ENCODE measurements at regions not wholly inside any gene's neighbourhood (a gene's known extent, or its start where the extent isn't known, plus 50 kb on each side); places are given as distances from the start of the nearest gene placed in this dataset.

- no peak for TF ChIP-seq CTCF (IDR thresholded peaks at IDR 0.05)
- no peak for DNase-seq (ENCODE audit: low spot score in 2 of 2)
- Histone ChIP-seq H3K36me3 (no peaks in the 10 kb centered on the region), H3K4me1 (no peaks in the 10 kb centered on the region), H3K4me3 (no peak overlapping the region), H3K27ac (no peak overlapping the region), H3K27me3 (no peaks in the 10 kb centered on the region), H3K9me3 (no peaks in the 10 kb centered on the region)
- intact Hi-C loops (cut with DNase I), result loop anchor here (10.0 kb wide), 1 partner anchor 212 kb away; the partner anchor contains the start of gene COX20
Measured at GRCh38 chr1:245046769-245047168, 108.0 kb upstream of the KIF26B start.

GRCh38 chr1:245046315-245046714, 108.5 kb upstream of the KIF26B start:
- no peaks in the 10 kb centered on the region for H3K9me3 ChIP-seq
- H3K4me1 ChIP-seq, result no peaks in the 10 kb centered on the region
- H3K27me3 ChIP-seq, result no peaks in the 10 kb centered on the region
- no peak overlapping the region for H3K27ac ChIP-seq
- DNase-seq (ENCODE audit: low spot score in 2 of 2), result no peak
- no peak overlapping the region for H3K4me3 ChIP-seq
- H3K36me3 ChIP-seq, result no peaks in the 10 kb centered on the region
- intact Hi-C loops (cut with DNase I), result loop anchor here (10.0 kb wide), 1 partner anchor 212 kb away; the partner anchor contains the start of gene COX20
- no peak for TF ChIP-seq CTCF (IDR thresholded peaks at IDR 0.05)

- intact Hi-C loops (cut with DNase I), result loop anchor here (10.0 kb wide), 1 partner anchor 210 kb away; the partner anchor contains the start of gene COX20
- no peak for TF ChIP-seq CTCF (IDR thresholded peaks at IDR 0.05)
- Histone ChIP-seq H3K27ac (no peak overlapping the region), H3K36me3 (no peaks in the 10 kb centered on the region), H3K9me3 (no peaks in the 10 kb centered on the region), H3K27me3 (no peaks in the 10 kb centered on the region), H3K4me3 (peak overlapping the region in 1 of 2 donors; percentile 35), H3K4me1 (no peaks in the 10 kb centered on the region)
- no peak for DNase-seq (ENCODE audit: low spot score in 2 of 2)
Measured at GRCh38 chr1:245045087-245045881, 109.5 kb upstream of the KIF26B start.

GRCh38 chr1:245043611-245043940, 111.2 kb upstream of the KIF26B start:
- intact Hi-C loops (cut with DNase I), result loop anchor here (2.0 to 10.0 kb wide), 4 partner anchors 179 to 439 kb away; partner anchors contain the start of genes COX20 and HNRNPU
- Histone ChIP-seq H3K27me3 (no peaks in the 10 kb centered on the region), H3K9me3 (no peaks in the 10 kb centered on the region), H3K4me1 (no peaks in the 10 kb centered on the region), H3K27ac (no peak overlapping the region), H3K36me3 (no peaks in the 10 kb centered on the region), H3K4me3 (no peak overlapping the region)
- no peak for DNase-seq (ENCODE audit: low spot score in 2 of 2)
- TF ChIP-seq CTCF (IDR thresholded peaks at IDR 0.05), result no peak

GRCh38 chr1:245041058-245041698, 113.6 kb upstream of the KIF26B start:
- Histone ChIP-seq H3K4me3 (no peak overlapping the region), H3K27ac (no peak overlapping the region), H3K4me1 (no peaks in the 10 kb centered on the region), H3K9me3 (peaks cover 0 to 4% of the 10 kb centered on the region in 2 donors), H3K27me3 (no peaks in the 10 kb centered on the region), H3K36me3 (no peaks in the 10 kb centered on the region)
- TF ChIP-seq CTCF (IDR thresholded peaks at IDR 0.05), result no peak
- no peak for DNase-seq (ENCODE audit: low spot score in 2 of 2)
- intact Hi-C loops (cut with DNase I), result loop anchor here (10.0 kb wide), 1 partner anchor 206 kb away; the partner anchor contains the start of gene COX20

Data from ascending aorta (tissue), 2 donors.